Anterior cingulate cortex (tissue), 58 donors: ENCODE measurements at regions not wholly inside any gene's neighbourhood (a gene's known extent, or its start where the extent isn't known, plus 50 kb on each side); places are given as distances from the start of the nearest gene placed in this dataset.

Experiments
- DNase-seq, 58 donors: peaks; one replicate each; lab custom pipeline; 2025; lab: John Stamatoyannopoulos, UW

DNA sequence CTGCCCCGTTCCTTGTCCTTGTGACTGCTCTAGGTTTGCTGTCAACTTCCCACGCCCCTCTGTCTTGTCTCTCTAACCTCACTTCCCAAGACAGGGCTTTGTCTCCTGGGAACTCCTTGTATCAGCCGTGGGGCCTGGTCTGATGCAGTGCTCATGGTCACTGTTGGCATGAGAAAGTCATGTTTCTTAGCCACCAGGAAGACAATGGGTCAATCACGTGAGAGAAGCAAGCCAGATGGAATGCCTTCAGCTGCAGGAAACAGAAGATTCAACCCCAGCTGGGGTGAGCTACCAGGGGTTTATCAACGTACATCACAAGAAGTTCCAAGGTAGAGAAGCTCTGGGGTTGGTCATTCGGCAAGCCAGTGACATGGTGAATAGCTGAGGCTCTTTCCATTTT, 116.6 kb downstream of the IRF8 start:
- no peak for DNase-seq

DNA sequence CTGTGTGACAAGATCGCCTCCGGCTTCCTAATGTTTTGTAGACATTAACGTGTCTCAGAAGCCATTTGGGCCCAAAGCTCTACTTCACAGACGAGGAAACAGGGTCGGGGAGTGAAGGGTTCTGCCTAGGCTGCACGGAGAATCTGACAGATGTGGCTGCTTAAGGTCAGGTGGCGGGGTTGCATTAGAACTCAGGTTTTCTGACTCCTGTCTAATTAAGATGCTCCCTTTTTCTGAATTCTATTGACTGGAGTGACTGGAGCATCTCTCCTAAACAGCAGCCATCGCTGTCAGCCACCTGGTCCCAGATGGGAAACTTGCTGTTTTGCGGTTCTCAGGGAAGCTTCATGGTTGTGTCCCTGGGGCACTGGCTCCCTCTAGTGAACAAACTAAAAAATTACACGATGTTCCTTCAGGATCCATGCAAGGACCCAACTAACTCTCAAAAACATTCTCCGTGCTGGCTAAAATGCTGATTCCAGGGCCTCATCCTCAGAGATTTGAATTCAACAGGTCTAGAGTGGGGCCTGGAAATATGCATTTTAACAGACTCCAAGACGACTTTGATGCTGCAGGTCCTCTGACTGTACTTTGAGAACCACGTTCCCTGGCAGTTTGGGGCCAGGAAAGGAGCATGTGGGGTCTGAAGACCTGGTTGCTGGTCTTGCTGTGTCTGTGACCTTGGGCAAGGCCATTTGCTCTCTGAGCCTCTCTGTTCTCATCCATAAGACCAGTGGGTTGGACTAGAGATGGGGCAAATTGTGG, 117.4 kb downstream of the IRF8 start:
- DNase-seq = peak in 29 of 58 donors; percentile 7 to 69 (median 22)

DNA sequence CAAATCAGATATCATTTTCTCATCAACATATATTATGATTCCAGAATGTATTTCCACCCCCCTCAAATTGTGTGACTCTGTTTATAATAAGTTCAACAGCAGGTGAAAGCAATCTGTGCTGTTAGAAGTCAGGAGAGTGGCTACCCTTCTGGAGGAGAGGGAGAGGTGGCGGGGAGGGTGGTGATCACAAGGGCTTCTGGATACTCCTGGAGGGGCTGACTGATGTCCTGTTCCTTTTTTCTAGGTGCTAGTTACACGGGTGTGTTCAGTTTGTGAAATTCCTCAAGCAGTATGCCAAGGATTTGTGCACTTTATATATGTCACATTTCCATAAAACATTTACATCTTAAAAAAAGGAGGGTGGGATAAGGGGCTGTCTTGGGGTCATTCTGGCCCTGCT, 119.1 kb downstream of the IRF8 start:
- DNase-seq = no peak

DNA sequence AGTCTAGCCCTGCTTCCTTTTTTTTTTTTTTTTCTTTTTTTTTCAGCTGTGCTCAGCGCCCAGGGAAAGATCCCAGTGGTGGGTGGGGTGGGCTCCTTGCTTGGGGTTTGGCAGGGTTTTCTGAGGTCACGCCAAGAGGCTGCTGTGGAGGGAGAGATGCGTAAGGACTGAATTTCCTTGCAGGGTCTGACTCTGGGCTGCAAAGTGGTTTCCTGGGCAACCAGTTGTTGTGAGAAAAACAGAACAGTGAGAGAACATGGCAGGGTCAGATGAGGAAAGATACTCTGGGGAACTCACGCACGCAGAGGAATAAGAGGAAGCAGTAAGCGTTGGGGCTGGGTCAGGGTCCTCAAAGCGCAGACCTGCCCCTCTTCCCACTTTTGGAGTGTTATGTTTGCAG, 119.5 kb downstream of the IRF8 start:
- DNase-seq = no peak

DNA sequence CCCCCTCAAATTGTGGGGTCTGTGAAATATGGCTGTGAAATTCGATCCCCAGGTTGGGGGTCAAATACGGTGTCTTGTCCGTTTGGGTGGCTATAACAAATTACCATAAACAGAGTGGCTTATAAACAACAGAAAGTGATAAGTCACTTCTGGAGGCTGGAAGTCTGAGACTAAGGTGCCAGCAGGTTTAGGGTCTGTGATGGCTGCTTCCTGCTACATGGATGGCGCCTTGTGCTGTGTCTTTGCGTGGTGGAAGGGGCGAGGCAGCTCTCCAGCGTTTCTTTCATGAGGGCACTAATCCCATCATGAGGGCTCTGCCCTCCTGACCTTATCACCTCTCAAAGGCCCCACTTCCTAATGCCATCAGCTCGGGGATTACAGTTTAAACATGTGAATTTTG, 120.0 kb downstream of the IRF8 start:
- no peak for DNase-seq

DNA sequence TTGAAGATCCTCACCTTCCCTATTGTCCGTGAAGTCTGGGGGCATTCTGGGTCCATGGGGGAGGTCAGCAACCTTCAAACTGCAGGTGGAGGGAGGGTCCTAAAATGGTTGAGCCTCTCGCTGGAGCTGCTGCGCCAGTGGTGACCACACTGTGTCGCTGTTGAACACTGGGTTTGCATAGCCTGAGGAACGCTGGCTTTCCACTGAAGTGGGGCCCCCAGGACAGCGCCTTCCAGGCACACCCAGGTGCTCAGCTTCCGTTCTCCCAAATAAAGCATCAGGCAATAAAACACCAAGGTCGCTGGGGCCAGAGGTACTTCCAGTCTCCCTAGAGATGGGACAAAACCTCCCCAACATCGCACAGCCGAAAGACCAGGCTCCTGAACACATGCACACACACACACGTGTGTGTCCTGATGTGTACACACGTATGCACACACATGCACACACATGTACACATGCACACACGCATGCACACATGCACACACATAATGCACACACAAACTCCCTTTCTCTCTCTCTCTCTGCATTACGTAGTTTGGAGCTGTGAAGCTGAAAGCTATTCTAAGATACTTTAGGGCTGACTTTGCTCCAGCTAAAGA, 120.6 kb downstream of the IRF8 start:
- DNase-seq = no peak

DNA sequence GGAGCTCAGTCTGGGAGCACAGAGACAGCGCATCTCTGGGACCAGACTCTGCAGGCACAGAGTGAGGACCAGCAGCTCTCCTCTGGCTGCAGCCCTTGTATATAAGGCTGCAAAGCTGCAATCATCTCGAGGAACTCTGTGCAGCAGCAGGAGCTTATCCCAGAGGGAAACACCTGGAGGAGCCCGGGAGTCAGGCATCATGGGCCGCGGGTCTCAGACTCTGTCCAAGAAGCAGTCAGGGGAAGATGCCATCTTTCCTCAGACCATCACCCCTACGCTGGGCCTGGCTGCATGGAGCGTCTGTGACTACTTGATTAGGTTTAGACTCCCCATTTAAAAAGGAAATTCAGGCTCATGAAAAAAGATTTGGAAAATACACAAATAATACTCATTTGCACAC, 122.0 kb downstream of the IRF8 start:
- no peak for DNase-seq

DNA sequence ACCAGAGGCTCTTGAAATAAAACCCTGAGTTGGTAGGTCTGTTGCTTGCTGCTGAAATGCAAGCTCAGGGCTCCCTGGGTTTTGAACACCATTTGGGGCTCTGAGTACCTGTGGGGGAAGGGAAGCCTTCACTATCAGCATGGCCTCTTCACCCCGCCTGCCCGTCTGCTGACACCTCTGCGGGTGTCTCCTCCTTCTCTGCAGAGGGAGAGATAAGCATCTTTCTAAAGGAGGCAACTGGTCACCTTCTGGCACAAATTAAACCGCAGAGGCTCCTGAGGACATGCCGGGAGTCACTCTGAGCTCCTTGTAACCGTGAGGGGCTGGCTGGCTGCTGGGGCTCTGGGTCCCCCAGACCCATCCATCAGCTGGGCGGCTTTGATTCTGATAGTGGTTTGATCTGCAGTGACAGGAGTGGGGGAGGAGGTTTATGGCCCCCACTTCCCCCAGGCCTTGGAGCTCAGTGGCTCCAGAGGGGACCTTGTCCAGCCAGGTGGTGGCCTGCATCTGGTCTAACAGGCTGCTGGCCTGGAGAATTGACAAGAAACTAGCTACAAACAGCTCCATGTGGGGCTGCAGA, 123.5 kb downstream of the IRF8 start:
- no peak for DNase-seq

DNA sequence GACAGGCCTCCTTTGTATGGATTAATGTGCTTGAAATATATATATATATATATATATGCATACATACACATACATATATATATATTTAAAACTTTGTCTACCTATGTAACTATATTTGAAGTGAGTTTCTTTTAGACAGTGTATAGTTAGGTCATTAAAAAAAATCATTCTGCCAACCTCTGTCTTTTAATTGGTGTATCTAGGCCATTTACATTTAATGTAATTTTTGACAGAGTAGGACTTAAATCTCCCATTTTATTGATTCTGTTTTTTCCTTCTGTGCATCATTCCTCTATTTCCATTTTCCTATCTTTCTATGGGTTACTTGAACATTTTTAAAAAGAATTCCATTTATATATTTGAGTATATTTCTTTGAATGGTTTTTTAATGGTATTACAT, 125.2 kb downstream of the IRF8 start:
- DNase-seq = no peak

DNA sequence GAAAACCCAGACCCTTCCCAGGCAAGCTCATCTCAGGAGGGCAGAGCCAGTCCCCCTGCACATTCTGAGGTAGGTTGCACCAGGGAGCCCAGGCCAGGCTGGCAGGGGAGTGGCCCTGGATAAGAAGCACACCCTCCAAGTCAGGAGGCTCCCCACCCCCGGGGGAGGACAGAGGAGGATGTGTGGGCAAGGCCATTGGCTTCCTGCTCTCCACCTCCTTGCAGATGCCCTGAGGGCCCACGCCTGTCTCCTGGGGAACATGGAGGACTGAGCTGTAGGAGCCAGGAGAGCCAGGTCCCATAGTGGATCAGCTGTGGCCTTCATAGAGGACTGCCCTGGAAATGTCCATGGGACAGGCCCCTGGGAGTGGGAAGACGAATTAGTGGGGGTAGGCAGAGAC, 126.7 kb downstream of the IRF8 start:
- DNase-seq = no peak

DNA sequence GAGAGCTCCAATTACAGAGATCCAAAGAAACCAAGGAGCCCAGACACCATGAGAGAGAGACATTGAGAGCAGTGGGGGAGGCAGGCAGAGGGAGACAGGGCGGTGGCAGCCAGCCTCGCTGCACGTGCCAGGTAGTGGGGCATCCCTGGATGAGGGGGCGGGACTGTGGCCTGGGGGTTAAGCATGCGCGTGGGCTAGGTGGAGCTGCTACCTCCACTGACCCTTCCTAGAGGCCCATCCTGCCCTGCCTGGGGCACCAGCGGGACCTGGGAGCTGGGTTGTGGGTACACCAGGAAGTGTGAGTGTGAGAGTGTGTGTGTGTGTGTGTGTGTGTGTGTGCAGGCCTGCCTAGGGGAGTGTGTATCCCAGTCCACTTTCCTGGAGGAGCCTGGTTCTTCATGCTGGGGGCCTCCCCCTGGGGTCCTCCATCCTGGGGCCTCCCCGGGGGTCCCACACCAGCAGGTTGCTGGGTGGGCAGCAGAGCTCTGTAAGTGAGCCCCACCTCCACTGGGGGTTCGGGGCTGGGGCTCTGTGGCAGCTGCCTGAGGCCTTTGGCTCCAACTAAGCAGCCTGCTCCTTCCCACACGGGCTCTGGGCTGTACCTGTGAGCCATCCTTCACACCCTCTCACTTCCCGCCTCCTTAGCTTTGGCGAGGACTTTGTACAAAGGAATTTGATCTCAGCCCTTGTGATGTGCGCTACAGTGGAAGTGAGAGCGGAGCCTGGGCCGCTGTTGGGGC, 127.4 kb downstream of the IRF8 start:
- DNase-seq = no peak

DNA sequence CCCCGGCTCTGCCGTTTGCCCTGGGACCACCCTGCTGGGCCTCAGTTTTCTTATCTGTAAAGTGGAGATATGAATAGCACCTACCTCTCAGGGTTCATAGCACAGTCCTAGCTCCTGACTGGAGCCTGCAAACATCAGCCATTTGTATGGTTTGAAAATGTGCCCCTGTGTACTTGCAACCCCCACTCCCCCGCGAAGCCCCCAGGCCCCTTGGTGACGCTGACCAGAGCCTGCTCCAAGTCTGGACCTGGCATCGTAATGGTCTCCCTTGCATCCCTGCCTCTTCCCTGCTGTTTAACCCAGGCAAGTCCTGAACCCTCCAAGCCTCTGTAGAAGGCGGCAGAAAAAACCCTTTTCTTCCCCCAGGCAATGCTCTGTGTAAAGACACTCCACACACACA, 128.0 kb downstream of the IRF8 start:
- DNase-seq = no peak

DNA sequence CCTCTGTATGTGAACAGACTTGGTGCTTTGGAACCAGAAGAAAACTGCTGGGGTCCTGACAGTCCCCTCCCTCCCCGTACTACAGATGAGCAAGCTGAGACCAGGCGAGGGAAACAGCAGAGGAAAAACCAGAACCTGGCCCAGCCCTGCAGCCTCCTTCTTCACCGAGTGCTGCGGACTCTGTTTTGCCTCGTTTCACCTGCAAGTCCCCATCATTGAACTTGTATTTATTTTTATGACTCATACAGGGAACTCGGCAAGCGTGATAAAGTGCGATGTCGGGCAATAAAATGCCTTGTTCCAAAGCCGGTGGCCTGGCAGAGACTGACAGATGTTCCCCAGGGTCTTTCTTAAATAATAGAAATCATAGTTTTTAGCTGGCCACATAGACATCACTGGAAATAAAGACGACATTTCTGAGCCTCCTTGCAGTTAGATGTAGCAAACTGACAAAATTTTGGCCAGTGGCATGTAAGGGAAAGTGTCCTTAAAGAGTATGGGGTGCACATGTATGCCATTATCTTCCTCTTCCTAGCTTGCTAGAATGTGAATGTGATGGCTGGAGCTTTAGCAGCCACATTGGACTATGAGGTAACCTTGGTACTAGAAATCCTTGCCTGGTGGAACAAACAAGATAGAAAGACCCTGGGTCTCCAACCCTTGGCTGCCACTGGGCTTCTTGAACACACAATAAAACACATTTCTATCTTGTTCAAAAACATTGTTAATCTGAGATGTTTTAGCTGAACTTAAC, 128.6 kb downstream of the IRF8 start:
- no peak for DNase-seq

DNA sequence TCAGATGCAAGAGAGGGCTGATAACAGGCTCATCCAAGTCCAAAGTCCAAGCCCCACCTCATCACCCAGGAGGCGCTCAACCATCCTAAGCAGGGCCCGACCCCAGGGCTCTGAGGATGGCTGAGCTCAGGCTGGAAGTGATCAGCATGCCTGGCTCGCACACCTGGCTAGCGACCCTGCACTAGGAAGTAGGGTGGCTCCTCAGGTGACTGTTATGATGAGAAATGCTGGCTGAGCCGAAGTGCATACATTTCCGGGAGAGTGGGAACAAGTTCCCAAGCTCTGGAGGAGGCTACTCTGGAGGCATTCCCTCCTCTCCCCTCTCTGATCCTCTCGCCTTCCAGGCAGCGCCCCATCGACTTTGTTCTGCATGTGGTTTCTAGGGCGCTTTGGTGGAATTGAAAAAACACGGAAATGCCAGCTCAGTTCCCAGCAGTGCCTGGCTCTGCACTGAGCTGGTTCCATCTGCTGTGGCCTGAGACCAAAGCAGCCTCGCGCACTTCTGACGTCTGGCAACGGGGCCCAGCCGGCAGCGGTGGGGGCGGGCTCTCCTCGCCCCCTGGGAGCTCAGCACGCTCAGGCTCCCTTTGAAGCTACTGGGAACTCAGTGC, 130.3 kb downstream of the IRF8 start:
- DNase-seq = peak in 53 of 58 donors; percentile 6 to 89 (median 61)

DNA sequence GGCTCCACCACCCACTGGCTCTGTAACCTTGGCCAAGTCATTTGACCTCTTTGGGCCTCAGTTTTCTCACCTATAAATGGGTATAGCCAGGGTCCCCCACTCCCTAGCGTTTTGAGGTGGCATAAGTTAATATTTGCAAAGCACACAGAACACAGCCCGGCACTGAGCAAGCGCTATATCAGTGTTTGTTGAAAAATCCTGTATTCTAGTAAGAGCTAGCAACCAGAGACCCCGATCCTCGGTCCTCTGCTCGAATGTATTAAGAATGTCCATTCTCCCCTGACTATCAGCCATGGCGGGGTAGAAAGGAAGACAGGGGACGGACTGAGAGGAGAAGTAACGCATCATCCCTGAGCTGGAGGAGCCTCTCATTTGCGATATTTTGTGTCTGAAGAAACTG, 131.2 kb downstream of the IRF8 start:
- no peak for DNase-seq

DNA sequence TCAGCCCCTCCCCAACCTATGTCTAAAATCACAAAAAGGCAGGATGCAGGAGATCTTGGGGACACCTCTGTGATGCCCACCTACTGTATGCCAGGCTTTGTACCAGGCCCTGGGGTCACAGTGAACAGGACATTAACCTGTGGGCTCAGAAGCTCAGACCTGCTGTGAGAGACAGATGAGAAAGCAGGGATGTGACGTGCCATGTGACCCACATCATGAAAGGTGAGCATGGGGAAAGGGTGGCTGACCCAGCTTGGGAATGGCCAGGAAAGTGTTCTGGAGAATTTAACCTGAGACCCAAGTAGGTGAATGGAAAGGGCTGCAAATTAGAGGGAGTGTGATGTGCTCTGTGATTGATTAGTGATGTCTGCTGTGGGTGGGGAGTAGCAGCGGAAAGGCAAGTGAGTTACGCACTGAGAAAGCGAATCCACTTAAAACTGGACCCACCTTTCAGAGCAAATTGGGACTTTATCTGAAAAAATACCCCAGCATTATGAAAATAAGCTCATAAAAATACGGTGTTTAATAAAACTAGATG, 132.2 kb downstream of the IRF8 start:
- no peak for DNase-seq

DNA sequence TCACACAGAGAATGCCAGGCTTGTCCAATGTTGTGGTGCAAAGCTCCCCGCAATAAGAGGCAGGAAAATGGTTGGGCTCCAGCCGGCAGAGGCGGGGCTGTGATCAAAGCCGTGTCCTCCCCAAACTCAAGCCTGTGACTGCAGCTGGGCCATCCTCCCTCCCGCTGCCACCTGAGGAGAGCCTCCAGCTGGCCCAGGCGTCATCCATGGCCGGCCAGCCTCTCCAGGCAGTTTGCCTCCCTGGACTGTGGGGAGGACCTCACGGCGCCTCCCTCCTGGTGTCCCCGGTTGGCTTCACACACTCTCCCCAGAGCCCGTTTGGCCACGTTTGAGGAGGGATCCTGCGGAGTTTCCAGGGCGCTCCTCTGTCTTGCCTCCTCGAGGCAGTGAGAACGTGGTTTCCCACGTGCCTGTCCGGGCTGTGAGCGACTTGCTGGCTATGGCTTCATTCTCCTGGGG, 134.1 kb downstream of the IRF8 start:
- peak in 50 of 58 donors; percentile 6 to 73 (median 50) for DNase-seq

DNA sequence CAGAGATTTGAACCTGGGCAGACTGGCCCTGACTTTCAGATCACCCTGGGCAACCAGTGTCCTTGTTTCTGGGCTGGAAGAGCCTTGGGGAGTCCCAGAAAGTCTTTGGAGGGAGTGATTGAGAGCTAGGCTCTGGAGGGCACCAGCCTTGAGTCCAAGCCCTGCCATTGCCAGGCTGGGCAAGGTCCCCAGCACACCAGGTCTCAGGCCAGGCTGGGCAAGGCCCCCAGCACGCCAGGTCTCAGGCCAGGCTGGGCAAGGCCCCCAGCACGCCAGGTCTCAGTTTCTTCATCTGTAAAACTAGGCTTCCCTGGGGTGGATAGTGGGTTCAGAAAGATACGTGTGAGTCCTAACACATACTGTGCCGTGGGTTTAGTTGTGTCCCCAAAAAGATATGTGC, 135.0 kb downstream of the IRF8 start:
- DNase-seq = peak in 8 of 58 donors; percentile 6 to 24 (median 16)

DNA sequence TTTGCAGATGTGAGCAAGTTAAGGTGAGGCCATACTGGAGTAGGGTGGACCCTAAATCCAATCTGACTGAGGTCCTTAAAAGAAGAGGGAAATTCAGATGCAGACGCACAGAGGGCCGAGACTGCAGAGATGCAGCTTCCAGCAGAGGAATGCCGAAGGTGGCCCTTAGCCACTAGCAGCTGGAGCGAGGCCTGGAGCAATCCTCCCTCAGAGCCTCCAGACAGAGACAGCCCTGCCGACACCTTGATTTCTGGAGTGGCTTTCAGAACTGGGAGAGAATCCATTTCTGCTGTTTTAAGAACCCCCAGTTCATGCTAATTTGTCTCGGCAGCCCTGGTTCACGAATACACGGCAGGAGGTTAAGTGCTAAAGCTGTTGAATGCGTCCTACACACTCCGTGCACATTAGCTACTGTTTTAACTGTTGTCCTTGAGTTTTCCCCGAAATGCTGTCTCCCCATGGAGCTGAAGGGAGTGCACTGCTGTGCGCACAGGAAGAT, 135.5 kb downstream of the IRF8 start:
- no peak for DNase-seq

DNA sequence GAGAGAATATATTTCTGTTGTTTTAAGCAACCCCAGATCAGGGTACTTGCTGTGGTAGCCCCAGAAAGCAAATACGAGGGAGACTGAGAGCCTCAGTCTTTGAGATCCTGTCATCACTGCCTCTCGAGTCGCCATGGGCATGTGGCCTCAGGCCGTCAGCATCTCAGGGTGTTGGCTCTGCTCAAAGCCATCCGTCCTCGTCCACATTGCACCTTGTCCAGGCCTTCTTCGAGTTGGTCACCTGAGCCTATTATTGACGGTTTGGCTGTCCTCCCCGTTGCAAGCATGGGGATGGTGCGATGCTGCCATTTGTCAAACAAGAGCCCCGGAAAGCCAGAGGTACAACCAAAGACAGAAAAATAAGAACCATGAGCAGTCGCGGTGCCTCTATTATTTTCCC, 136.9 kb downstream of the IRF8 start:
- no peak for DNase-seq
